SU-DHL-6 (cell line): ENCODE measurements at regions not wholly inside any gene's neighbourhood (a gene's known extent, or its start where the extent isn't known, plus 50 kb on each side); places are given as distances from the start of the nearest gene placed in this dataset.

Source experiments
- EZH2phosphoT487 ChIP-seq: fragments of 200-600 bp; sonication (generic), shearing (Covaris generic); conservative IDR thresholded peaks from 2 replicates; pipeline ENCODE4 v1.6.1; 2018; ENCODE audit warnings: mild to moderate bottlenecking, antibody characterized with exemption, low read length, moderate library complexity, mixed read lengths
- TF ChIP-seq, protein P1 (sequence below): fragments of 200-600 bp; sonication (generic); IDR thresholded peaks from one replicate; pipeline ENCODE4 v1.5.1; 2017; ENCODE audit warnings: antibody characterized with exemption, mild to moderate bottlenecking, low read length, moderate library complexity; ENCODE audit not compliant: insufficient read depth, poor library complexity, severe bottlenecking

GRCh38 chr21:24395320-24395923 is 1211.9 kb downstream of the MRPL39 start:
- TF ChIP-seq, protein P1, sequence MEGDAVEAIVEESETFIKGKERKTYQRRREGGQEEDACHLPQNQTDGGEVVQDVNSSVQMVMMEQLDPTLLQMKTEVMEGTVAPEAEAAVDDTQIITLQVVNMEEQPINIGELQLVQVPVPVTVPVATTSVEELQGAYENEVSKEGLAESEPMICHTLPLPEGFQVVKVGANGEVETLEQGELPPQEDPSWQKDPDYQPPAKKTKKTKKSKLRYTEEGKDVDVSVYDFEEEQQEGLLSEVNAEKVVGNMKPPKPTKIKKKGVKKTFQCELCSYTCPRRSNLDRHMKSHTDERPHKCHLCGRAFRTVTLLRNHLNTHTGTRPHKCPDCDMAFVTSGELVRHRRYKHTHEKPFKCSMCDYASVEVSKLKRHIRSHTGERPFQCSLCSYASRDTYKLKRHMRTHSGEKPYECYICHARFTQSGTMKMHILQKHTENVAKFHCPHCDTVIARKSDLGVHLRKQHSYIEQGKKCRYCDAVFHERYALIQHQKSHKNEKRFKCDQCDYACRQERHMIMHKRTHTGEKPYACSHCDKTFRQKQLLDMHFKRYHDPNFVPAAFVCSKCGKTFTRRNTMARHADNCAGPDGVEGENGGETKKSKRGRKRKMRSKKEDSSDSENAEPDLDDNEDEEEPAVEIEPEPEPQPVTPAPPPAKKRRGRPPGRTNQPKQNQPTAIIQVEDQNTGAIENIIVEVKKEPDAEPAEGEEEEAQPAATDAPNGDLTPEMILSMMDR = no peak
- TF ChIP-seq EZH2phosphoT487 = no peak
